KMS-11 (cell line): ENCODE measurements at regions not wholly inside any gene's neighbourhood (a gene's known extent, or its start where the extent isn't known, plus 50 kb on each side); places are given as distances from the start of the nearest gene placed in this dataset.

Source experiments
- H2AFZ ChIP-seq: fragments of 200-600 bp; sonication (generic); 2 replicates; pipeline ENCODE4 v1.6.1; 2016; ENCODE audit warnings: antibody characterized with exemption, mixed run types, low read depth
- H3K27ac ChIP-seq: fragments of 200-600 bp; sonication (generic); 2 replicates; pipeline ENCODE4 v1.6.1; 2016; ENCODE audit warnings: mild to moderate bottlenecking, mixed run types
- H3K27me3 ChIP-seq: fragments of 200-600 bp; sonication (generic); 2 replicates; pipeline ENCODE4 v1.6.1; 2017; ENCODE audit warnings: mild to moderate bottlenecking, low read depth, mixed run types, moderate library complexity; ENCODE audit not compliant: insufficient read depth
- H3K36me3 ChIP-seq: fragments of 200-600 bp; sonication (generic); 2 replicates; pipeline ENCODE4 v1.6.1; 2017; ENCODE audit warnings: mild to moderate bottlenecking, mixed run types; ENCODE audit not compliant: insufficient read depth
- H3K4me1 ChIP-seq: fragments of 200-600 bp; sonication (generic); 2 replicates; pipeline ENCODE4 v1.6.1; 2016; ENCODE audit warnings: mild to moderate bottlenecking, low read depth, mixed run types; ENCODE audit not compliant: poor library complexity, severe bottlenecking
- H3K4me2 ChIP-seq: fragments of 200-600 bp; sonication (generic); 2 replicates; pipeline ENCODE4 v1.7.0; 2016; ENCODE audit warnings: mild to moderate bottlenecking, mixed run types
- H3K4me3 ChIP-seq: fragments of 200-600 bp; sonication (generic); IDR thresholded peaks from 2 replicates; pipeline ENCODE4 v1.6.1; 2017; ENCODE audit warnings: low read depth, low read length, mixed read lengths; ENCODE audit not compliant: insufficient read depth
- H3K79me2 ChIP-seq: fragments of 200-600 bp; sonication (generic); 2 replicates; pipeline ENCODE4 v1.6.1; 2016; ENCODE audit warnings: low read depth, mixed run types; ENCODE audit not compliant: insufficient read depth
- H3K9ac ChIP-seq: fragments of 200-600 bp; sonication (generic); 2 replicates; pipeline ENCODE4 v1.6.1; 2016; ENCODE audit warnings: mild to moderate bottlenecking, mixed run types
- H4K20me1 ChIP-seq: fragments of 200-600 bp; sonication (generic); 2 replicates; pipeline ENCODE4 v1.6.1; 2016; ENCODE audit warnings: mild to moderate bottlenecking, mixed run types; ENCODE audit not compliant: insufficient read depth
- TF ChIP-seq, protein P1 (sequence below): fragments of 200-600 bp; sonication (generic); conservative IDR thresholded peaks from 2 replicates; pipeline ENCODE4 v1.6.1; 2017; ENCODE audit warnings: low read depth, mild to moderate bottlenecking, antibody characterized with exemption, low read length, moderate library complexity, mixed read lengths

DNA sequence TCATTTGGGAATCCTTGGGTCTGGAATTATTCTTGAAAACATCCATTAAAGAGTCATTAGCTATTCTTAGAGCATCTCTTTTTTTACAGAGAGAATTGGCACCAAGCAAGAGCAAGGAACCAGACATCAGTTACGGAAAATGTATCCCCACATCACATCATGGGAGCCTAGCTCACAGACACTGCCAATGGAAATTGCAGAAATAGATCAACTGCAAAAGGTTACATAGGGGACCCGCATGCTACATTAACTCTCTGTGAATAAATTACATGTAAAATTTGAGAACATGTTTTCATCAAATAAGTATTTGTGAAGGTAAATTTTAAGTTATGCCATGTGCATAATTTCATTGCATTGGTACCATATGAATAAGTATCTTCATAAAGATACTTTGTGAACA is 224.8 kb downstream of the ZNF248 start:
- TF ChIP-seq, protein P1, sequence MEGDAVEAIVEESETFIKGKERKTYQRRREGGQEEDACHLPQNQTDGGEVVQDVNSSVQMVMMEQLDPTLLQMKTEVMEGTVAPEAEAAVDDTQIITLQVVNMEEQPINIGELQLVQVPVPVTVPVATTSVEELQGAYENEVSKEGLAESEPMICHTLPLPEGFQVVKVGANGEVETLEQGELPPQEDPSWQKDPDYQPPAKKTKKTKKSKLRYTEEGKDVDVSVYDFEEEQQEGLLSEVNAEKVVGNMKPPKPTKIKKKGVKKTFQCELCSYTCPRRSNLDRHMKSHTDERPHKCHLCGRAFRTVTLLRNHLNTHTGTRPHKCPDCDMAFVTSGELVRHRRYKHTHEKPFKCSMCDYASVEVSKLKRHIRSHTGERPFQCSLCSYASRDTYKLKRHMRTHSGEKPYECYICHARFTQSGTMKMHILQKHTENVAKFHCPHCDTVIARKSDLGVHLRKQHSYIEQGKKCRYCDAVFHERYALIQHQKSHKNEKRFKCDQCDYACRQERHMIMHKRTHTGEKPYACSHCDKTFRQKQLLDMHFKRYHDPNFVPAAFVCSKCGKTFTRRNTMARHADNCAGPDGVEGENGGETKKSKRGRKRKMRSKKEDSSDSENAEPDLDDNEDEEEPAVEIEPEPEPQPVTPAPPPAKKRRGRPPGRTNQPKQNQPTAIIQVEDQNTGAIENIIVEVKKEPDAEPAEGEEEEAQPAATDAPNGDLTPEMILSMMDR = no peak
- no peak overlapping the region for H3K4me3 ChIP-seq
- H3K4me2 ChIP-seq = no peak overlapping the region

DNA sequence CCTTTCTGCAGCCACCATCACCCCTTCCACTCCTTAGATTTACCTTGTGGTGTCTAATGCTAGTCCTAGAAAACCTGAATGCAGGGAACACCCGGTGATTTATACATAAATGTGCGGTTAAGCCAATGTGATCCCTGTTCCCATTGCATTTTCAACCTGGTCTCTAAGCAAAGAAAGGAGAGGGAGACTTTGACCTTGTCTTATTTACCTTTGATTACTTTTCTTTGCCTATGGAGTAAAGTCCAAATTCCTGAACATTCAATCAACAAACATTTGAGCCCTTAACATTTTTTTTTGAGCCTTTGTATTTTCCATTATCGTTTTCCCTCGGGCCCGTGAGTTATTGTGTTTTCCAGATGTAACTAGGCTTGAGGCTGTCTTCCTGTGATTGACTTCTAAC is 233.9 kb downstream of the ZNF248 start:
- TF ChIP-seq, protein P1 = no peak
- H3K4me3 ChIP-seq = no peak overlapping the region
- no peak overlapping the region for H3K9ac ChIP-seq
- no peaks in the 10 kb centered on the region for H3K4me1 ChIP-seq
- no peak overlapping the region for H3K27ac ChIP-seq
- no peak overlapping the region for H3K4me2 ChIP-seq
- no peaks in the 10 kb centered on the region for H3K79me2 ChIP-seq
- no peaks in the 10 kb centered on the region for H3K36me3 ChIP-seq
- no peak overlapping the region for H2AFZ ChIP-seq
- H3K27me3 ChIP-seq = no peaks in the 10 kb centered on the region
- H4K20me1 ChIP-seq = no peaks in the 10 kb centered on the region

More for the DNA sequence above, 224.8 kb downstream of the ZNF248 start:
- Histone ChIP-seq H3K27ac (no peak overlapping the region), H3K4me1 (no peaks in the 10 kb centered on the region), H3K27me3 (no peaks in the 10 kb centered on the region), H3K79me2 (no peaks in the 10 kb centered on the region), H3K36me3 (no peaks in the 10 kb centered on the region), H2AFZ (no peak overlapping the region), H4K20me1 (no peaks in the 10 kb centered on the region), H3K9ac (no peak overlapping the region)

DNA sequence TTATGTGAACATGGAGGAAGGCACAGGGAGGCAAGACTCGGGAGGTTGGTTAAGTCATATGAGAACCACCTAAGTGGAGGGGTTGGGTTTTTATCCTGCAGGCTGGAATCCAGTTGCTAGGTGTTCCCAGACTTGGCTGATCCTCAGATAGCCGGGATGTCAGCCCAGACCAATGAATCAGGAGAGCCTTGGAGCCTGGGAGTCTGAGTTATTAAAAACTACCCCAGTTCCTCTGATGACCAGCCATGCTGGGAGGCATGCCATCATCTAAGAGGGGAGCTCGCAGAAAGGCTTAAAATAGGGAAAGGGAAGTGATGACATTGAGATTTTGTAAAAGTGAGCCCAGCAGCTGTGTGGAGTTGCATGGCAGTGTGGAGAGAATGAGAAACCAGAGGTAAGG is 238.1 kb downstream of the ZNF248 start:
- Histone ChIP-seq H4K20me1 (no peaks in the 10 kb centered on the region), H2AFZ (no peak overlapping the region), H3K4me1 (no peaks in the 10 kb centered on the region), H3K79me2 (no peaks in the 10 kb centered on the region), H3K4me3 (no peak overlapping the region), H3K27me3 (no peaks in the 10 kb centered on the region), H3K4me2 (no peak overlapping the region), H3K9ac (no peak overlapping the region), H3K36me3 (no peaks in the 10 kb centered on the region), H3K27ac (no peak overlapping the region)
- TF ChIP-seq, protein P1 = no peak

DNA sequence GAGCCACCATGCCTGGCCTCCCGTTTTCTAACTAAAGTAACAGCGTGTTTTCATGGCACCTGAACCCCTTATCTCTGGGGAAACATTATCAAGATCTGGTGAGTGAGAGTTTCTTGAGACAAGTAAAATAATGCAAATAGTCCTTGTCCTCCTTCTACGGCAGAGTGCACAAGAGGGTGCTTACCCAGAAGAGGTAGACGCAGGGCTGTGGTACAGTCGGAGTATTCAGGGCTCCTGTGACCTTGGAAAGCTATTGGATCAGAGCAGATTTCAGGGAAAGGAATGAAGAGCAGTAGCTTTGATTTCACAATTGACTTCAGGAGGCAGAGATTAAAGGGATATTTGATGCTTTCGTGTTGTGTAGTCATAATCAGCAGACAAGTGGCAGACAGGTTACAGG is 269.1 kb downstream of the ZNF248 start:
- Histone ChIP-seq H3K79me2 (no peaks in the 10 kb centered on the region), H3K9ac (no peak overlapping the region), H2AFZ (no peak overlapping the region), H3K27me3 (no peaks in the 10 kb centered on the region), H4K20me1 (no peaks in the 10 kb centered on the region), H3K36me3 (no peaks in the 10 kb centered on the region), H3K4me2 (no peak overlapping the region), H3K27ac (no peak overlapping the region), H3K4me3 (no peak overlapping the region), H3K4me1 (no peaks in the 10 kb centered on the region)
- TF ChIP-seq, protein P1 = no peak
